ENCODE measurements at regions not wholly inside any gene's neighbourhood (a gene's known extent, or its start where the extent isn't known, plus 50 kb on each side); places are given as distances from the start of the nearest gene placed in this dataset.

DNA sequence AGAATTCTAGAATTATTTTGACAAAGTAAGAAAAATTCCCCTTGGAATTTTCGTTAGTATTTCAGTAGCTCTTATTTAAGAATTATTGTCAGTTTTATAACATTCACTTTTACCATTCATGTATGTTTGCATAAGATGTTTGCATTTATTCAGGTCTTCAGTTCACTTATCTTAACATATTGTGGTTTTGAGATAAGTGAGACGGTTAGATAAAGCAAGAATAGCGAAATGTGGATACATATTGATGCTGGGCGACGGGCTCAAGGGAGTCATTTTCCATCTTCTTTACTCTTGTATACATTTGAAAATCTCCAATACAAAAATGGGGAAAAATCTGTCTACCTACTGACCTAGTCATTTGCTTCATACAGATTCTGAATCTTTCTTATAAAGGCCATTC, 156.7 kb upstream of the HDAC4 start:
- no peak overlapping the region for H3K27ac ChIP-seq
- WGBS, 5 donors = 26 to 53% (median 34%) methylated on average over 5 of the region's 5 CpGs
- H3K9me3 ChIP-seq = no peaks in the 10 kb centered on the region
- peaks cover 0 to 88% (median 41%) of the 10 kb centered on the region in 3 donors for H3K27me3 ChIP-seq
- H3K4me1 ChIP-seq = peaks cover 0 to 15% (median 0%) of the 10 kb centered on the region in 4 donors
- H3K4me3 ChIP-seq = no peak overlapping the region
- H3K36me3 ChIP-seq = no peaks in the 10 kb centered on the region
- TF ChIP-seq POLR2A (IDR thresholded peaks at IDR 0.05) = no peak
- TF ChIP-seq EP300 (IDR thresholded peaks at IDR 0.05) = no peak
- no peak for TF ChIP-seq POLR2AphosphoS5 (IDR thresholded peaks at IDR 0.05)
- TF ChIP-seq, protein P1, sequence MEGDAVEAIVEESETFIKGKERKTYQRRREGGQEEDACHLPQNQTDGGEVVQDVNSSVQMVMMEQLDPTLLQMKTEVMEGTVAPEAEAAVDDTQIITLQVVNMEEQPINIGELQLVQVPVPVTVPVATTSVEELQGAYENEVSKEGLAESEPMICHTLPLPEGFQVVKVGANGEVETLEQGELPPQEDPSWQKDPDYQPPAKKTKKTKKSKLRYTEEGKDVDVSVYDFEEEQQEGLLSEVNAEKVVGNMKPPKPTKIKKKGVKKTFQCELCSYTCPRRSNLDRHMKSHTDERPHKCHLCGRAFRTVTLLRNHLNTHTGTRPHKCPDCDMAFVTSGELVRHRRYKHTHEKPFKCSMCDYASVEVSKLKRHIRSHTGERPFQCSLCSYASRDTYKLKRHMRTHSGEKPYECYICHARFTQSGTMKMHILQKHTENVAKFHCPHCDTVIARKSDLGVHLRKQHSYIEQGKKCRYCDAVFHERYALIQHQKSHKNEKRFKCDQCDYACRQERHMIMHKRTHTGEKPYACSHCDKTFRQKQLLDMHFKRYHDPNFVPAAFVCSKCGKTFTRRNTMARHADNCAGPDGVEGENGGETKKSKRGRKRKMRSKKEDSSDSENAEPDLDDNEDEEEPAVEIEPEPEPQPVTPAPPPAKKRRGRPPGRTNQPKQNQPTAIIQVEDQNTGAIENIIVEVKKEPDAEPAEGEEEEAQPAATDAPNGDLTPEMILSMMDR (IDR thresholded peaks at IDR 0.05) = no peak
- no peak for DNase-seq
- intact Hi-C loops (cut with DNase I; ENCODE audit: low total_unique reads) = no loop called here

DNA sequence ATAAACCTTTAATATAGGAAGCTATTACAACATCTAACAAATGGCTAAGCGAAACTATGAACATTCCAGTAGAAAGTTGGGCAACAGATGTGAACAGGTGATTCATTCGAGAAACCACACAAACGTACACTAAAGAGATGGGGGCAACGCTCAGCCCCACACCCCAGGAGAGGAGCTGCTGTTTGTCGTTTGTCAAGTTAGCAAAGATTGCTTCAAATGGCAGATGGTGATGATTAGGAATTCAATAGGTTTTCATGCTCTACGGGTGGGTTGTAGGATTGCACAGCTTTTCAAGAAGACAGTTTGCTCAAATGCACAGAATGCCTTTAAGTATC, 154.7 kb upstream of the HDAC4 start:
- Histone ChIP-seq H3K4me1 (peaks cover 0 to 7% (median 0%) of the 10 kb centered on the region in 4 donors), H3K27me3 (peaks cover 0 to 88% (median 46%) of the 10 kb centered on the region in 3 donors), H3K27ac (no peak overlapping the region), H3K36me3 (no peaks in the 10 kb centered on the region), H3K4me3 (no peak overlapping the region), H3K9me3 (no peaks in the 10 kb centered on the region)
- WGBS, 5 donors = 64 to 87% (median 69%) methylated on average over 6 of the region's 6 CpGs
- intact Hi-C loops (cut with DNase I; ENCODE audit: low total_unique reads) = no loop called here
- no peak for DNase-seq
- TF ChIP-seq, protein P1 (IDR thresholded peaks at IDR 0.05) = no peak
- TF ChIP-seq POLR2AphosphoS5 (IDR thresholded peaks at IDR 0.05) = no peak
- no peak for TF ChIP-seq EP300 (IDR thresholded peaks at IDR 0.05)
- no peak for TF ChIP-seq POLR2A (IDR thresholded peaks at IDR 0.05)

DNA sequence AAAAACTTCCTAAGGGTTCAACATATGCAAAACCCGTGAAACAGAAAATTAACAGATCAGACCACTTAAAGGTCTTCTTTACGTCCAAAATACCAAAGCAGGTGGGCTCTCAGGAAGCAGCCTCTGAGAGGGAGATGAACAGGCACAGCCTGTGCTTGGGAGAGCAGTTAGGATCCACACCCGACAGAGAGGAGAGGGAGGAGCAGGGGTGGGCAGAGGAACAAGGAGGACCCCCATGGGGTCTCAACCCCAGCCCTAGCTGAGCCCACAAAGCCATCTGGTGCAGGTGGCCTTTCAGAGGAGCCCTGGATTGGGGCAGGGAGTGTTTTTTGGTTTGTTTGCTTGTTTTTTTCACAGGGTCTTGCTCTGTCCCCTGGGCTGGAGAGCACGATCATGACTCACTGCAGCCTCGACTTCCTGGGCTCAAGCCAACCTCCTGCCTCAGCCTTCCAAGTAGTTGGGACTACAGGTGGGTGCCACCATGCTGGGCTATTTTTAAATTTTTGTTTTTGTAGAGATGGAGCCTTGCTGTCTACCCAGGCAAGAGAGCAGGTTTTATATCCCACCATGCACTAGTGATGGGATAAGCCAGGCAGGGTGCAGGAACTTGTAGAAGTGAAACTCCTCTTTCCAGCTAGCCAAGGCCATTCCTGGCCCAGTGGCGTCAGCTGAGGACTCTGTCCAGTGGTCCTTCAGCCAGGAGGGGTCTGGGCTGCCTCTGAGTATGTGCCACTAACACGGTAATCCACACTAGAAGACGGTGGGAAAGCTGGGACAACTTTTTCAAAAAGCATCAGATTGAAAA, 154.1 kb upstream of the HDAC4 start:
- 66 to 70% (median 68%) methylated on average over 8 of the region's 8 CpGs for WGBS, 5 donors
- TF ChIP-seq POLR2A (IDR thresholded peaks at IDR 0.05) (no peak), EP300 (IDR thresholded peaks at IDR 0.05) (no peak), POLR2AphosphoS5 (IDR thresholded peaks at IDR 0.05) (no peak)
- TF ChIP-seq, protein P1 (IDR thresholded peaks at IDR 0.05) = no peak
- Histone ChIP-seq H3K27ac (no peak overlapping the region), H3K27me3 (peaks cover 0 to 88% (median 48%) of the 10 kb centered on the region in 3 donors), H3K36me3 (no peaks in the 10 kb centered on the region), H3K4me3 (no peak overlapping the region), H3K4me1 (peaks cover 0 to 7% (median 0%) of the 10 kb centered on the region in 4 donors), H3K9me3 (no peaks in the 10 kb centered on the region)
- DNase-seq = no peak
- intact Hi-C loops (cut with DNase I; ENCODE audit: low total_unique reads) = no loop called here

DNA sequence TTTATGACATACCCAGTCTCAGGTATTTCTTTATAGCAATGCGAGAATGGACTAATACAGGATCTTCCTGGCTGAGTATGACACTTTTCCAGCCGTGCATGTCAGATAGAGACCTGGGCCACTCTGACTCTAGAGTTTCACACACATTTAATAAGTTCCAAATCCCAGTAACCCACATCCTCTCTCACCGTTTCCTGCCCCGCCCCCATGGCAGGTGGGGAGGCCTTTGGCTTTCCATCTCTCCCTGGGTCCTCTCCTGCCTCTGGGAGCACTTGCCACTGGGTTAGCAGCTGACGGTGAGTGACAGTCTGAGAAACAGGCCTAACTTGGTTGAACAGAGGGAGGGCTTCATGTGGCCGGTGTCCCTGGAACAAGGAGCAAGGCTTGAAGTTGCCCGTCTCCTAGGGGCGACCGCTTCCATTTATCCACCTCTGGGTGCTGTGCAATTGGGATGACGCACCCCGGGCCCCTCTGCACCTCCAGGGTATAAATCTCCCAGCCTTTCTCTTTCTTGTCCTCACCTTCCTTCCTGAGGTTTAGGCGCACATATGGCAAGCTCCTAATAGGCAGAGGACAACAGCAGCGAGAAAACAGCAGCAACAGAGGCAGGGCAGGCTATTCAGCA, 152.7 kb upstream of the HDAC4 start:
- Histone ChIP-seq H3K36me3 (no peaks in the 10 kb centered on the region), H3K4me3 (no peak overlapping the region), H3K27me3 (peaks cover 0 to 88% (median 48%) of the 10 kb centered on the region in 3 donors), H3K4me1 (peaks cover 0 to 11% (median 0%) of the 10 kb centered on the region in 4 donors), H3K9me3 (peaks cover 0 to 8% (median 0%) of the 10 kb centered on the region in 4 donors), H3K27ac (no peak overlapping the region)
- TF ChIP-seq EP300 (IDR thresholded peaks at IDR 0.05) (no peak), POLR2AphosphoS5 (IDR thresholded peaks at IDR 0.05) (no peak), POLR2A (IDR thresholded peaks at IDR 0.05) (no peak)
- TF ChIP-seq, protein P1 (IDR thresholded peaks at IDR 0.05) = no peak
- no peak for DNase-seq
- intact Hi-C loops (cut with DNase I; ENCODE audit: low total_unique reads) = no loop called here
- whole genome bisulfite sequencing, 5 donors = 71 to 86% (median 79%) methylated on average over 8 to 13 of the region's 13 CpGs

Measured in stomach (tissue), 8 donors.